ENCODE measurements at regions not wholly inside any gene's neighbourhood (a gene's known extent, or its start where the extent isn't known, plus 50 kb on each side); places are given as distances from the start of the nearest gene placed in this dataset.

DNA sequence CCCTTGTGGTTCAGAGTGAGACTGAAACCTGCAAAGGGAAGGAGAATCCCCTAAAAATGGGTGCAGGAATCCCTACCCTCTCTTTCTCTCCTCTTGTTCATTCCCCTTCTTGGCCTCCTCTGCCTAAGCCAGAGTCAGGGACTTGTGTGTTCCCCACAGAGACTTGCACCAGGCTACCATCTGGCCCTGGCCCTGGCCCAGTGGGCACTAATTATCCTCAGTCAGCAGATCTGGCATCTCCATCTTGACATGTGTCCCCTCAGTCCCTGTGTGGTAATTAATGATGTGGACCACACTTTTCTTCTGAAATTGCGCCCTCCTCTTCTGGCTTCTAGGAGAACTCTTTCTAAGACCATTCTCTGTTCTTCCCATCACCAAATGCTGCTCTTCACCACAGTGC is 354.4 kb downstream of the SETD4 start:
- DNase-seq (ENCODE audit: low spot score) (no peak), ATAC-seq (no peak)

DNA sequence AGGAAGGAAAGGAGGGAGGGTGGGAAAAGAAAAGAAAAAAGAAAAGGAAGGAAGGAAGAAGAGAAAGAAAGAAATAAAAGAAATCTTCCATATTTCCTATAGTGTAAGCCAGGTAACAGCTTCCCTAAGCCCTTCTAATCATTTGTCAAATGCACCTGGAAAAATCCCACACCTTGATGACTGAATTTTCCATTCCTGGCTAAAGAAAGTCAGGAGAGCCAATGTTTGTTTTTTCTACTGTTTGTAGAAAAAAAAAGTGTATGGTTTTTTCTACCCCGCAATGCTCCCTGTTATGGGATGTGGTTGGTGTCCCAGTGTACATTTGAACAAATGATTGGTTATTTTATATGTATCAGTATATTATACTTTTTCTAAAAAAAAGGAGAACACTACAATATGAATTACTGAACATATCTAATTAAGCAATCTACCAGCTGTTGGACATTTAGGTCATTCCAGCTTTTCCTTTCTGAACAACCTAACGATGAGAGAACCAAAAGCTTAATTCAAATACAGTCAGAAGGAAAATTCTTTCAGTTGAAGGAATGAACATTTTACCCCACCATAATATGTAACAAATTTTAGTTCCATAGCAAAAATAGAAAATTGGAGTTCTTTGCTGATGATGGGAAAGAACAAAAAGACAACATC is 355.0 kb downstream of the SETD4 start:
- DNase-seq (ENCODE audit: low spot score) (no peak), ATAC-seq (no peak)

DNA sequence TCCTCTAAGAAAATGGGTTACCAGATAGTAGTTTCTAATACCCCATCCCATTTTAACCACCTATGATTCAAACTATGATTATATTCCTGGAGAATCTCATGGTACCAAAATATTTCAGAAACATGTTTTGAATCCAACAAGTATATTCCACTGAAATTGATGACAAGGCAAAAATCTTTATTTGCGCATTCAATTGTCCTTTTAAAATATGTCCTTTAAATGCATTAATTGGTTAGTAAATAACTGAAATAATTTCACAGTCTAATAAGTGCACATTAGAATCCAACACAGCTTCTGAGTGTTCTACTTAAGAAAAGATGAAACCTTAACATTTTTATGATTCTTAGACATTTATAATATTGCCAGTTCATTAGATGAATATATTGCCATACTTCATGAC is 356.6 kb downstream of the SETD4 start:
- no peak for ATAC-seq
- DNase-seq (ENCODE audit: low spot score), result no peak

DNA sequence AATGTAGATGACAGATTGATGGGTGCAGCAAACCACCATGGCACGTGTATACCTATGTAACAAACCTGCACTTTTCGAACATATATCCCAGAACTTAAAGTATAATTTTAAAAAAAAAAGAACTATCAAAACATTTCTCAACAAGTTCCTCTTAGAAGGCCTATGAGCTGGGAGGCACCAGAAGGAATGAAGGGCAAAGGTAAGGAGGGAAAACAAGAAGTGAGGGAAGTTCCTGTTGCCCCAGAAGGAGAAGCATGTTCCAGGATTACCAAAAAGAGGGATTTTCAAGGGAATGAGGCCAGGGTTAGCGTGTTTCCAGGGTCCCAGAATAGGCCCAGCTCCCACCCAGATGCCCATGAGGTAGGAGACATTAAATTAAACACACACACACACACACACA is 361.0 kb downstream of the SETD4 start:
- DNase-seq (ENCODE audit: low spot score) (no peak), ATAC-seq (no peak)

DNA sequence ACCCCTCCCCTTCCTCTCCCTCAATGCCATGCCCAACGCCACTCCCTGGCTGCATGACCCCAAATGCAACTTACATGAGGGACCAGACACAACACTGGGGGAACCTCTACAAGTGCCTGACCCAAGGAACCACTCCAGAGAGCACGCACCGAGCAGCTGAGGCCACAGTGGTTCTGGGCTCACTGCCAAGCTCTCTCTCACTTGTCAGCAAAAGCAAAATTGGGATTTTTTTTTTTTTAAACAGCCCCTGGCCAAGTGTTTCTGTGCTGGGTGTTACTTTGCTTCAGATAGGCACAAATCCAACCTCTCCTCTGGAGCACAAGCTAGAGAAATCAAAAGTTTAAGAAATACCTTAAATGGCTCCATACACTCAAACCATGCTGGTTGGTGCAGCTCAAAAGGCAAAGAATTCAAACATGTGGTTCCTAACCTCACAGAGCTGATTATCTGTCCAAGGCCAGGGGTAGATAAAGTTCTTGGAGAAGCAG is 363.0 kb downstream of the SETD4 start:
- DNase-seq (ENCODE audit: low spot score) (peak; percentile 55), ATAC-seq (peak; percentile 64)

DNA sequence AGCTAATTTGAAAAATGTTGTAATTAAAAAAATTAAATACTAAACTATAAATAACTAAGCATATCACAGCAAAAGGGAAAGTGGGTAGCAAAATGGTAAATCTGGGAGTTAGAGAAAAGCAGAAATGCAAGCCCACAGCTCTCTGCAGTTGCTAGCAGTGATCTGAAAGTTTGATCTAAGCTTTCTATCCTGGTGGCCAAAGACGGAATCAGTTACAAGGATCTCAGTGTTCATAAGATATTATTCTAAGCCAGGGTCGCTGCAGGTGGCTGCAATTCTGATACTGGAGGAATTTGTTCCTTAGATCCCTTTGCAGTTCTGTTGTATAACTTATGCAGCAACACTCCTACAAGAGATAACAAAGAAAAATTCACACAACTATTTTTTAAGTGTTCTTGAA is 363.7 kb downstream of the SETD4 start:
- no peak for DNase-seq (ENCODE audit: low spot score)
- no peak for ATAC-seq

DNA sequence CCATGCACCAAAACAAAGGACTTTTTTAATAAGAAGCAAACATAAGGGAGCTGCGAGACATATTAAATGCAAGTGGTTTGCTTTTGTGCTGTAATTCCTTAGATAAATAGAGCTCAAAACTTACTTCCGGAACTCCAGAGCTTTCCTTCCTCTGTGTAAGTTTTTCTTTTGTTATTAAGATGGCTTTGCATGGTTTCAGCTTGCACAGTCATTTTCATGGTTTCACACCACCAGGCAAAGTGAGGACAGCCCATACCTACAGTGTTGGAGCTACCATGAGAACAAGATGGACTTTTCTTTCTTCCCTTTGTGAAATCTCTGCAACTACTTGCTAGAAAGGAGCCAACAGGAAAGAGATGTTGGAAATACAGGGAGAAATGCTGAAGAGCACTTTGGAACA is 368.0 kb downstream of the SETD4 start:
- no peak for DNase-seq (ENCODE audit: low spot score)
- no peak for ATAC-seq

DNA sequence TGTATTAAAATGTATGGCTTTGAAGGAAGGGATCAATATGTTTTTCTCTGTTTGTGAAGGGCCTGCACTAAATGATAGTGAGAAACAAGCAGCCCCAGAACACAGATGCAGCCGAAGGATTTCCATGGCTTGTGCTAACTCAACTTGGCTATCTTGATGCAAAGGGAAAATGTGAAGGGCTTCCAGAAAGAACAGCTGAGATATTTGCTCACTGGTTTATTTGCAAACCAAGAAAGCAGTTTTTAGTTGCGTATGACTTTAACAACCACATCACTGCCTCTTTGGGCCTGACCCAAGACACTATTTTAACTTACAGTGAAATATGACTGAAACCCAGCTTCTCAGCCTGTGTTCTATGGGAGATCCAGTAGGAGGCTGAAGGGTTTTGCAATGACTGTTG is 369.9 kb downstream of the SETD4 start:
- DNase-seq (ENCODE audit: low spot score) (no peak), ATAC-seq (no peak)

DNA sequence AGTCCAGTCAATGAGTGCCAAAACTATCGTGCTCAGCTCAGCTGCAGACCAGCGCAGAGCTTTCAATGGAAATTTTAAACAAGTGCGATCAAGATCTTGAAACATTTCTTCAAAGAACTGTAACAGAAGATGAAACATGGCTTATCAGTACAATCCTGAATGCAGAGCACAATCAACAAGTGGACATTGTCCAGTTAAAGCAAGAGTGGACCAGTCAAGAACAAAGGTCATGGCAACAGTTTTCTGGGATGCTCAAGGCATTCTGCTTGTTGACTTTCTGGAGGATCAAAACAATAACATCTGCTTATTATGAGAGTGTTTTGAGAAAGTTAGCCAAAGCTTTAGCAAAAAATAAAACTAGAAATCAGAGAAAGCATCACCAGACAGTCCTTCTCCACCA is 374.2 kb downstream of the SETD4 start:
- ATAC-seq (no peak), DNase-seq (ENCODE audit: low spot score) (no peak)

DNA sequence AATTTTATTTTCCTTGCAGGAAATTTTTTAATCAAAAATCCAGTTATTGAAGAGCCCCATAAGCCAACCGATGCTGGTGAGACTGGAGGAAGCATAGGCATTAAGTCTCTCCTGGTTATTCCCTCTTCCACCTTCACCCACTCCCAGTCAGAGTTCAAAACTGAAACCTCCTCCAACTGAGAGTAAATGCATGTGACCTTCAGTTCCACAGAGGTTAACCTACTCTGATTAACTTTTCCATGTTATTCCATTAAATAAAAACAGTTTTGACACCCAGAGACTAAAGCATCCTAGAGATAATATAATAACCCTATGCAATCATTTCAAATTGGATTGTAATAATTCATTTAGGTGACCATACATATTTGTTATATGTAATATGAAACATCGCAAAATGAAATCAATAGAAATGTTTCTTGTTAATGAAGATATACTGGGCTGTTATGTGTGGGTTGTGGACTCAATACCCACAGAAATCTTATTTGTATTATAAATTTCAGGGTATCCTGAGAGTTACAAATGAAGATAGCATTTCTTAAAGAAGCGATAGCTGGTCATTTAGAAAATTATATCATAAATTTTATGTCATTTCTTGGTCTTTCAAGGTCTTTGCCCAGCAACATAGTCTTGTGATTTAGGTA is 376.5 kb downstream of the SETD4 start:
- ATAC-seq (no peak), DNase-seq (ENCODE audit: low spot score) (no peak)

DNA sequence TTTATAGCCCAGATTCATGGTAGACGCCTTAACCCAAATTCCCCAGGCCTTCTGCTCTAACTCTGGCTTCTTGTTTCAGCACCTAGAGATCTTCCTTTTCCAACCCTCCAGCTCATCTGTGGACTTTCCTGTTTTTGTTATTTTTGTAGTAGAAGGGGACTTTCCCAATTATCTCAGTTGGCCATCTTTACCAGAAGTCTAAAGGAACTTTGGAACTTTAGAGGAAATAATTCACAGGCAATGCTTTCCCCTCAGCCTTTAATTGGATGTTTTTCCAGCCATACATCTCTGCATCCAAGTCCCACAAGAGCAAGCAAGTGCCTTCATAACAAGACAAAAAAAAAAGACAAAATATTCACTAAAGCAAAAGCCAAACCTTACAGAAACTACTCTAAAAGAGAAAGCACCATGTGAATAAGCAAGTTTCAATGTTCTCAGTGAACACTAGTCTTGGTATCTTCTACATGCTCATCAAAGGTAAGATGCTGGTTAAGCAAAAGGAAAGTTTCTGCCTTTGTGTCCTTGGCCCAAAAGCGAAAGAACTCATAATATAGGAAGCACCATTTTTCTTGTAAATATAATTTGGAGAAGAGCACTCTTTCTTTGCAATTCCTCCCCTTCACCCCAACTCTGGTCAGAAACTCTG is 377.3 kb downstream of the SETD4 start:
- ATAC-seq (no peak), DNase-seq (ENCODE audit: low spot score) (no peak)

DNA sequence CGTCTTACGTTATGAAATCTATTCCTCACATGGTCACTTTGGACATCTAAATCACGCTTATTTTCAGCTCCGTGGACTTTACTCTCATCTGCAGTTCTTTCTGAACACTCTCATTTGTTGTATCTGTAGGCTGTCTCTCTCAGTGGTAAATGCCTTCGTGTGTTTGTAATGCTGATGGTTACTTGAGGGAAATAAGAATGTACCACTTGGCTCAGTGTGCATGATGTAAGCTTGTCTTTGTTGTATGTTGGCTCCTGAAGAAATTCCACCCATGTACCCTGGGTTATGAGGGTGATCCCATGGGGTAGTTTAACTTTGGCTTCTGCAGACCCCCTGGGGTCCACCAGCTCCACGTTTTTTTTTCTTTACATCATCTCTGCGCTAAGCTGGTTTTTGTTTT is 378.4 kb downstream of the SETD4 start:
- no peak for ATAC-seq
- DNase-seq (ENCODE audit: low spot score), result no peak

DNA sequence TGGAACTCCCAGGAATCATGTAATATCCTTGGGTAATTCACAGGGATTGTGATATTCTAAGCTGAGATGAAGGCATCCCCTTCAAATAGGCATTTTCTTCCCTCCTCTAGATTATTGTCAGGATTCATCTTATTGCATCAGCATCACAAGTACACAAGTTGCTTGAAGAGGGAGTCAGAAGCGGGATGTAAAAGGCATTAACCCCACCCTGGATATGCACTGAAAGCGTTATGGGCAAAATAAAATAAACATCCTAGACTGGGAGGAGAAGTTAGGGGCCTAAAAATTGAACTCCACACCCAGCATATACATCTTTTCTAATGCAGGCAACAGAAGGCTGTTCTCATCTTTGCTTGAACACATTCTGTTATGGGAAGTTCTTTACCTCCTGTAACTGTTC is 381.2 kb downstream of the SETD4 start:
- ATAC-seq, result no peak
- no peak for DNase-seq (ENCODE audit: low spot score)

DNA sequence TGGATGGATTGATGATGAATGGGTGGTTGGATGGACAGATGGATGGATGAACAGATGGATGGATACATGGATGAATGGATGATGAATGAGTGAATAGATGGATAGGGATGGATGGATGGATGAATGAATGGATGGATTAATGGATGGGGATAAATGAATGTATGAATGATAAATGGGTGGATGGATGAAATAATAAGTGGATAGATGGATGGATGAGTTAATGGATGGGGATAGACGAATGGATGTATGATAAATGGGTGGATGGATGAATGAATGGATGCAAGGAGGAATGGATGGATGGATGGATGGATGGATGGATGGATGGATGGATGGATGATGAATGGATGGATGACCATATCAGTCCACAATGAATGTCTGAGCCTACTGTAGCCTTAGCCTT is 381.9 kb downstream of the SETD4 start:
- DNase-seq (ENCODE audit: low spot score), result no peak
- ATAC-seq, result no peak

DNA sequence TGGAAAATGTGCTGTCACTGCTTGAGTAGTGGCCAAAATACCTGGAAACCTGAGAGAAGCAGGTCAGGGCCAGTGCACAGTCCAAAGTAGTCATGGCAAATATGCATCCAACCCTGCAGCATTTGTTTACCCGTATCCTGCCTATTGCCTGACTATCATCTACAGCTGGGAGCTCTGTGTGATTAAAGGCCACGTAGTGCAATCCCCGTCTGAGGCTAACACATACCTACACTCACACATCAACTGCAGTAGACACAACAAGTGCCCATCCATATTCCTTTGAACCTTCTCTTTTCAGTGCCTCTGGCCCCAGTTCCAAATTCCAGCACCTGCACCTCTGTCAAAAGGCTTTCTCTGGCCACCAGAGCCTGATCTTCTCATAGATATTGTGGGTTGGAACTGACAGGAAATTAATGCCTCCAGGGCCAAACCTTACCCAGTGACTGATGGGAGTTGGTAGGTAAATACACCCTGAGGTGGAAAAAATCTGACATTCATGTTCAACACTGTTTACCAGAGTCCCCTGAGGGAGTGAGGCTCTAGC is 383.0 kb downstream of the SETD4 start:
- peak; percentile 83 for ATAC-seq
- peak; percentile 47 for DNase-seq (ENCODE audit: low spot score)

DNA sequence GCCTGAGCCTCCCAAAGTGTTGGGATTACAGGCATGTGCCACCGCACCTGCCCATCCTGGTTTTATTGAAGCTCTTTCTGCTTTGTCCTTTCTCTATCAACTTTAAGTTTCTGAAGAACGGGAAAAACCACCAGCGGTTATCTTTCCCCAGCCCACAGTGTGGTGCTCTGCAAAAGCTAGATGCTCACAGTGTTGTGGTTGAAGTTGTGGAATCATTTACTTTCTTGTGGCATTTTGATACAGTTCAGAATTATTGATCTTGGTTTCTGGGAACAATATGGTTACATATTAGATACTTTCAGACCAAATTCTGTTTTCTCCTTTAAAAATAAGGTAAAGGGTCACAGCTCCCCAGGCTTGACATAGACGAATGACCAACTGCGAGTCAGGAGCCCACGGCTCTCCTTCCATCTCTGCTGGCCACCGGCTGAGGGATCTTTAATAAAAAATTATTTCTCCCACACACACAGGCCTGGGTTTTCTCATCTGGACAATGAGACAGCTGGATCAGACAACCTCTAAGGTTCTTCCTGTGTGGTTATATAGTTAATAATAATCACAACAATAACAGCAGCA is 385.3 kb downstream of the SETD4 start:
- no peak for ATAC-seq
- DNase-seq (ENCODE audit: low spot score), result no peak

DNA sequence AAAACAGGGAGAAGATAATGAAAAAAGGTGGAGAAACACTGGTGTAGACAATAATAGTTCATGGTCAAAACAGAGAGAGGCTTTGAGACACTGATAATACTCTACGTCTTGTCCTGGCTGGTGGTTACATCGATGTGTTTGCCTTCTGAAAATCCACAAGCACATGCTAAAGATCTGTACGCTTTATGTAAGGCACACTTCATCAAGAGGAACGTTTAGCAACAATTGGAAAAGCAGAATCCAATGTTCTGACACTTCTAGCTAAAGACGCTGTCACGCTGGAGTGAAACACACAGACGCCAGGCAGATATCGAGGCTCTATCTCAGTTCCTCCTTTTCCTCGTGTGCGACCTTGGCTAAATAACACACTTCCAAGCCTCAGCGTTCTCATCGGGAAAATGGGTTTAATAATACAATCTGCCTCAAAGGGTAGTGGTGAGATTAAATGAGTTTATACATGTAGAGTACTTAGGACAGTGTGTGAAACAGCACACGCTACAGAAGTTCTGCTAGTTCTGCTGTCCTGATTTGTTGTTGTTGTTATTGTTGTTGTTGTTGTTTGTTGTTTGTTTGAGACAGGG is 386.1 kb downstream of the SETD4 start:
- DNase-seq (ENCODE audit: low spot score) (no peak), ATAC-seq (no peak)

DNA sequence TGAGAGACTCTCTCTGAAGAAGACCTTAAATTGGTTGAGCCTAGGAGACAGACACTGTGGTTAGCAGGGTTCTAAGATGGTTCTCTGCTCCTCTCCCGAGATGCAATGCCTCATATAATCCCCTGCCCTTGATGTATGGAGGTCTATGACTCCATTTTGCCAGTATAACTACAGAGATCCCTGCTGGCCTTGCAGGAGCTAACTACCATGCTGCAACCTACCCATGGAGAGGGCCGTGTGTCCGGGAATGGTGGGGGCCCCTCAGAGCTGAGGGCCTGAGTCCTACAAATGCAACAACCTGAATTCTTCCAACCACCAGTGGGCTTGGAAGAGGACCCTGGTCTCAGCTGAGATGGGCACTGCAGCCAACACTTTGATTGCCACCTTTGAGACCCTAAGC is 388.0 kb downstream of the SETD4 start:
- DNase-seq (ENCODE audit: low spot score) (no peak), ATAC-seq (no peak)

DNA sequence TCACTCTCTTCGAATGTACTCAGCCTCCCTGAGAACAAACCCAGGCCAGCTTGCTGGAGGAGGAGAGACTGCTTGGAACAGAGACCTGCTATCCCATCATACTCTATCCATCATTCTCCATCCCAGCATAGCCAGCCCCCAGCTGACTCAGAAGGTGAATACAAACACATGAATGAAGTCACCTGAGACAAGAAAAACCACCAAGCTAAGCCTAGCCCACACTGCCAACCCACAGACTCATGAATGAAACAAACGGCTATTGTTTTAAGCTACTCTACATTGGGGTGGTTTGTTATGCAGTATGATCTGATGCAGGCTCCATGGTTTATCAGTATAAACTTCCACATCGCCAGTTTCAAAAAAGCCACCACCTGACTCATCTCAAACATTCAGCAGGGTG is 395.6 kb downstream of the SETD4 start:
- DNase-seq (ENCODE audit: low spot score) (no peak), ATAC-seq (no peak)

DNA sequence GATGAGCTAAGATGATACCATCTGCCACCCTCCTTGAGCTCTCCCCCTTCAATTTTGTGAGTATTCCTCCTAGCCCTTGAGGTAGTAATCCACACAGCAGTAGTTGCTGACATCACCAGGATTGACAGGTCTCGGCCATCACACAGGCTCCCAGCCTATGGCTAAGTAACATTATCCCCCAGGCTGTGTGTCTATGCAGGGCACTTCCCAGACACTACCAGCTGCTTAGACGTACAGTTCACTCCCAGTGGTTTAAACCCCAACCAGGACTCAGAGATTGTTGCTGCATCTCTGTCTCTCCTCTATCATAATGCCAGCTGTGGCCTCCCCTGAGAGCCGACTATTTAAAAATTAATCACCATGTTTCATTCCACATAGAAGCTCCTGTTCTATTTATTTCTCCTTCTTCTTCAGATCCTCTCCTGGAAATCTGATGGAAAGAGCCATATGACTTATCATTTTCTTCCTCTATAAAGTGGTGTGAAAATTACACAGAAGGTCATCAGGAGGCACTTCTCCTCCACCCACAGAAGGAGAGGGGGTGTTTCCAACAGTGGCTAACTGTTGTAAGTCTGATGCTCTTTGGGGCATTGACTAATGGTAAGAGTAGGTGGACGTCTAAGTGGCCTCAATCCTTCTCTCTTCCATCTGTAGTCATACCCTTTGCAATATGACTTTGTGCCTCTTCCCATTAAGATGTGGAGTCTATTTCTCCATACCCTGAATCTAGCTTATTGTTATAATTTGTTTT is 396.3 kb downstream of the SETD4 start:
- no peak for DNase-seq (ENCODE audit: low spot score)
- ATAC-seq, result no peak

DNA sequence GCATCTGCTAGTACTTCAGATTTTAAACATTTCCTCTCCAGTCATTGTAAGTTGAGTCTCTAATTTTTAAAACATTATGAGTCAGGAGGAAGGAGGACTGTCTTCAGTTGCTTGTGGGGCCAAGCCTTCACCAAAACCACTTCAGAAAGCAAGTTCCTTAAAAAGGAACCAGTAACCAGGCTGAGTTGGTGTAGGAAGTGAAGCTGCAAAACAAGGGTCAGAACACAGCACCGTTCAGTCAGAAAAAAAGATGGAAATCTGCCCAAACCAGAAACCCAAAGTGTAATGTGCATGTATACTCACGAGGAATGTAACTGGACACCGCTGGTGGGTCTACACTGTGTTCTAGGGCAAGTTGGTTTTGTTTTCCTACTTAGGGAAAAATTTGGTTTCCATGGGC is 402.1 kb downstream of the SETD4 start:
- DNase-seq (ENCODE audit: low spot score), result no peak
- no peak for ATAC-seq
